Keratinocyte (primary cell): ENCODE measurements at regions not wholly inside any gene's neighbourhood (a gene's known extent, or its start where the extent isn't known, plus 50 kb on each side); places are given as distances from the start of the nearest gene placed in this dataset.

Experiments used
- CTCF ChIP-seq, 3 experiments: IDR thresholded peaks in 1 of 3; conservative IDR thresholded peaks in 1 of 3; optimal IDR thresholded peaks in 1 of 3; 2 replicates in 2 of 3; 3 replicates in 1 of 3; pipeline versions ENCODE3 to v1.5.1; 2011; ENCODE audit warnings: low read length in 3 of 3, mild to moderate bottlenecking in 3 of 3, moderate library complexity in 2 of 3, control low read depth in 1 of 3, inconsistent platforms in 1 of 3; ENCODE audit not compliant: insufficient read depth in 2 of 3; ENCODE audit errors: extremely low read depth in 1 of 3
- EZH2 ChIP-seq: IDR thresholded peaks from one replicate; pipeline ENCODE4 v1.6.1; 2012; ENCODE audit warnings: inconsistent platforms, mild to moderate bottlenecking, low read length, moderate library complexity

DNA sequence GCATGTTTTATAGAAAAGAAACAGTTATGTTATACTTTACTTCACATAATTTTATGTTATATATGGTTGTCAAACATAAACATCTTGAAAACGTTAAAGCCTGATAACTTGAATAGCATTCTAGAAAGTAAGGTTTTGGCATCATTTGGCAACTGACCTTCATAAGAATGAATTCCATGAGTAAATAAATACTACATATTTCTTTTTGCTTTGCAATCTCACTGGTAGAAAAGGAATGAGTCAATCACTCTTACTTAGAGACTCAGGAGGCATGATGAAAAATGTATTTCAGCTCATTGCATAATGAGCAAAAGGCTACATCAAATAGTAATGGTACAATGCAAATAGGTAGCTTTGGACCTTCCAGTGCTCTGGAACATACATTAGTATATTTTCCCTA, 1381.9 kb downstream of the EFNB2 start:
- no peak for TF ChIP-seq CTCF (optimal IDR thresholded peaks at IDR 0.05 in 1 of 3, IDR thresholded peaks at IDR 0.05 in 1 of 3, conservative IDR thresholded peaks at IDR 0.05 in 1 of 3; ENCODE audit: extremely low read depth in 1 of 3, insufficient read depth in 2 of 3, low read length in 3 of 3)
- TF ChIP-seq EZH2 = no peak
